ENCODE measurements at regions not wholly inside any gene's neighbourhood (a gene's known extent, or its start where the extent isn't known, plus 50 kb on each side); places are given as distances from the start of the nearest gene placed in this dataset.

- no peak for TF ChIP-seq CTCF (IDR thresholded peaks at IDR 0.05)
- no peak for TF ChIP-seq POLR2A (IDR thresholded peaks at IDR 0.05)
Measured at GRCh38 chr15:77713281-77713680, 80.6 kb upstream of the LINGO1 start.

All from esophagus squamous epithelium (tissue), 4 donors.